ENCODE measurements at regions not wholly inside any gene's neighbourhood (a gene's known extent, or its start where the extent isn't known, plus 50 kb on each side); places are given as distances from the start of the nearest gene placed in this dataset.

GRCh38 chr5:109278141-109278540, 131.6 kb downstream of the PJA2 start (continued):
- TF ChIP-seq KDM1A (IDR thresholded peaks at IDR 0.05; ENCODE audit: borderline replicate concordance, low read length) (no peak), CBX5 (IDR thresholded peaks at IDR 0.05; ENCODE audit: low read depth, low read length) (no peak), YY1 (IDR thresholded peaks at IDR 0.05; ENCODE audit: low read depth, low read length) (no peak), MAX (IDR thresholded peaks at IDR 0.05) (no peak), CTBP2 (IDR thresholded peaks at IDR 0.05; ENCODE audit: borderline replicate concordance, insufficient read depth, insufficient read length, low read length) (no peak), BRCA1 (IDR thresholded peaks at IDR 0.05; ENCODE audit: low read depth, low read length) (no peak), TAF7 (optimal IDR thresholded peaks at IDR 0.05; ENCODE audit: borderline replicate concordance, low read depth, low read length) (no peak), RNF2 (IDR thresholded peaks at IDR 0.05; ENCODE audit: borderline replicate concordance, low read depth, low read length, missing control alignments, poor library complexity, severe bottlenecking) (no peak)
